Uterus (tissue), 2 donors: ENCODE measurements at regions not wholly inside any gene's neighbourhood (a gene's known extent, or its start where the extent isn't known, plus 50 kb on each side); places are given as distances from the start of the nearest gene placed in this dataset.

Source experiments
- CTCF ChIP-seq, 4 experiments: fragments of 200-600 bp in 2 of 4; fragments of 450-650 bp in 2 of 4; sonication (generic) in 2 of 4; IDR thresholded peaks; one replicate each; pipeline ENCODE4 v1.5.1; 2016 to 2019; ENCODE audit warnings: antibody characterized with exemption in 4 of 4, mild to moderate bottlenecking in 2 of 4, moderate library complexity in 1 of 4
- POLR2A ChIP-seq, 2 donors: fragments of 450-650 bp; IDR thresholded peaks; one replicate each; pipeline ENCODE4 v1.6.1; 2016; ENCODE audit warnings: antibody characterized with exemption in 2 of 2, mild to moderate bottlenecking in 1 of 2, moderate library complexity in 1 of 2

- TF ChIP-seq CTCF (IDR thresholded peaks at IDR 0.05) (no peak), POLR2A (IDR thresholded peaks at IDR 0.05) (no peak)
These were observed 144.3 kb upstream of the PRMT6 start for GRCh38 chr1:106912131-106912530.
